Activated CD4-positive, CD25-positive, alpha-beta regulatory T cell treated with anti-CD3 and anti-CD28 coated beads, Interleukin-2, amount 50 U/mL, for 24 hours (primary cell): ENCODE measurements at regions not wholly inside any gene's neighbourhood (a gene's known extent, or its start where the extent isn't known, plus 50 kb on each side); places are given as distances from the start of the nearest gene placed in this dataset.

Experiments used
- ATAC-seq, 2 donors: fragments of 150-1000 bp; cut with Tn5 transposase; one replicate each; pipeline ENCODE4 v1.10.0; 2021; ENCODE audit warnings: mild to moderate bottlenecking in 1 of 2, moderate library complexity in 1 of 2

GRCh38 chr12:30144777-30145683, 361.3 kb upstream of the TMTC1 start:
- ATAC-seq: no peak

GRCh38 chr12:30142301-30142700, 358.6 kb upstream of the TMTC1 start:
- ATAC-seq: no peak

GRCh38 chr12:30138483-30138882, 354.7 kb upstream of the TMTC1 start:
- ATAC-seq: no peak

GRCh38 chr12:30136696-30137095, 353.0 kb upstream of the TMTC1 start:
- no peak for ATAC-seq

GRCh38 chr12:30135776-30136175, 352.0 kb upstream of the TMTC1 start:
- ATAC-seq: no peak

- no peak for ATAC-seq
These were observed 350.5 kb upstream of the TMTC1 start for GRCh38 chr12:30134229-30134628.

- ATAC-seq: no peak
These were observed 343.2 kb upstream of the TMTC1 start for GRCh38 chr12:30126944-30127343.

GRCh38 chr12:30120522-30120921, 336.8 kb upstream of the TMTC1 start:
- no peak for ATAC-seq

- ATAC-seq: no peak
These were observed 333.7 kb upstream of the TMTC1 start for GRCh38 chr12:30117483-30117882.

- no peak for ATAC-seq
These were observed 328.0 kb upstream of the TMTC1 start for GRCh38 chr12:30111719-30112118.

- ATAC-seq: no peak
These were observed 327.3 kb upstream of the TMTC1 start for GRCh38 chr12:30110958-30111586.

GRCh38 chr12:30110498-30110897, 326.8 kb upstream of the TMTC1 start:
- no peak for ATAC-seq

- no peak for ATAC-seq
These were observed 324.9 kb upstream of the TMTC1 start for GRCh38 chr12:30108666-30109065.

GRCh38 chr12:30106204-30106965, 322.6 kb upstream of the TMTC1 start:
- no peak for ATAC-seq

GRCh38 chr12:30105505-30105904, 321.8 kb upstream of the TMTC1 start:
- no peak for ATAC-seq

- no peak for ATAC-seq
These were observed 321.2 kb upstream of the TMTC1 start for GRCh38 chr12:30104971-30105370.

GRCh38 chr12:30100741-30101140, 317.0 kb upstream of the TMTC1 start:
- ATAC-seq: no peak

GRCh38 chr12:30098677-30099076, 314.9 kb upstream of the TMTC1 start:
- ATAC-seq: no peak

GRCh38 chr12:30095511-30095910, 311.8 kb upstream of the TMTC1 start:
- no peak for ATAC-seq

GRCh38 chr12:30092983-30093617, 309.4 kb upstream of the TMTC1 start:
- no peak for ATAC-seq

GRCh38 chr12:30090258-30090657, 306.5 kb upstream of the TMTC1 start:
- no peak for ATAC-seq

GRCh38 chr12:30088259-30088995, 304.7 kb upstream of the TMTC1 start:
- ATAC-seq: no peak
